ENCODE measurements at regions not wholly inside any gene's neighbourhood (a gene's known extent, or its start where the extent isn't known, plus 50 kb on each side); places are given as distances from the start of the nearest gene placed in this dataset.

DNA sequence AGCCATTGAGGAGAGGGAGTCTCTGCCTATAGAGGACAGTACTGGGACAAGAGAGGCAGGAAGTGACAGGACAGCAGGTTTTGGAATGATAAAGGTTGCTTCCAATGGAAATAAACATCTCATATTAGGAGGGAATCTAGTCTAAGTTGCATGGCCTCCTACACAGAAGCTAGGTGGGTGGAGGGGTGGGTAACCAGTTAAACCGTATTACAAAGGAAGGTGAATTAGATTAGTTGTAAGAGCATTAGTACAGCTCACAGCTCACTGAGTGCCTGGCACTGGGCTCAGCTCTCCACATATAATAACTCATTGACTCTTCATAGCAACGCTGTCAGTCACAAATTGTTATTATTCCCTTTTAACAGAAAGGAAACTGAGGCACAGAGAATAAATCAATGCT lies 468.1 kb downstream of the PTPRU start:
- no peak for DNase-seq

- peak; percentile 7 for DNase-seq
Measured at GRCh38 chr1:29703596-29704370, 467.5 kb downstream of the PTPRU start.

- no peak for DNase-seq
Measured at GRCh38 chr1:29700491-29700890, 464.2 kb downstream of the PTPRU start.

DNA sequence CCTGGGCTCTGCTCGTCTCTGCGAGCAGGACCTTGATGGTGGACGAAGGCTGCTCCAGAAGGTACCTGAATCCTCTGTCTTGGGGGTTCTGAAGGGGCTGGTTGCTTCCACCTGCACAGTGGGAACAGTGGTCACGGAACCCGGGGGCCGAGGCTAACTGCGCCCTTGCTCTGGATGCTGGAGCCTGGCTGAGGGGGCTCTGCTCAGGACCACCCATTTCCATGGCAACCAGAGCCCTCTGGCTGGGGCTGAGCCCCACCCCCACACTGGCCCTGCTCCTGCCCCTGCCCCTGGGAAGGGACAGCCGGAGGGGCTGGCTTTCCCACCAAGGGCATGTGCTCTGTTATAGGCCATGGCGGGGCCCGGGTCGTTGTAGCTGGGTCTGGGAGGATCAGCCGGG lies 462.3 kb downstream of the PTPRU start:
- DNase-seq, result no peak

DNA sequence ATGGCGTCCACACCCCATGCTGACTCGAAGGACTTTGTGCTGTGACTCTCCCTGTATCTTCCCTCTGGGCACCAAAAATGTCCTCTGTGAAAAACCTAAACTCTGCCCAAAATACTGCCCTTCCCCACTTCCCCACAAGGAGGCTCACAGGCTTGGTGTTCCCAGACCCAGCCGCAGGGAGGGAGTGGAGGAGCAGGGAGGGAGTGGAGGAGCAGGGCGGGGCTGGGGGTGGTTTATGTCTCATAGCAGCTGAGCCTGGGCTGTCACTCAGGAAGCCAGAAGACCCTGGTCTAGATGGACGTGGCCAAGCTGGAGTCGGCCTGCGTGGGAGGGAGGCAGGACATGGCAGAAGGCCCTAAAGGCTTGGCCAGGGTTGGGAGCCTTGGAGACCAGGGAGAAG lies 461.7 kb downstream of the PTPRU start:
- no peak for DNase-seq

DNA sequence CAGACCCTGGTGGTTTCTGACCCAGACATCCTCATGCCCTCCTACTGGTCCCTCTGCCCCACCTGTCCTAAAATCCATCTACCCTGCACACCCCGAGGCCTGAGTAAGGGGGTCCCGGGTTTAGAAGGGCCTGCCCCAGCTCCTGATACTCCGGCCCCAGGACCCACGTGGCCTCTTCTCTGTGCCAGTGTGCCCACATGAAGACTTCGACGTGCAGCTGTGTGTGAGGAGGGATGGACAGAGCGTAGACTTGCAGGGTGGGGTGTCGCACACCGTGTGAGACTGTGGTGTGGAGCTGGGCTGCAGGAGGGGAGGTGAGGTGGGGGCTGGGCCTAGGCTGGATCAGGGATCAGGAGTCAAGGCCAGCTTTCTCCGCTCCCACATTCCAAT lies 461.1 kb downstream of the PTPRU start:
- DNase-seq, result no peak

DNA sequence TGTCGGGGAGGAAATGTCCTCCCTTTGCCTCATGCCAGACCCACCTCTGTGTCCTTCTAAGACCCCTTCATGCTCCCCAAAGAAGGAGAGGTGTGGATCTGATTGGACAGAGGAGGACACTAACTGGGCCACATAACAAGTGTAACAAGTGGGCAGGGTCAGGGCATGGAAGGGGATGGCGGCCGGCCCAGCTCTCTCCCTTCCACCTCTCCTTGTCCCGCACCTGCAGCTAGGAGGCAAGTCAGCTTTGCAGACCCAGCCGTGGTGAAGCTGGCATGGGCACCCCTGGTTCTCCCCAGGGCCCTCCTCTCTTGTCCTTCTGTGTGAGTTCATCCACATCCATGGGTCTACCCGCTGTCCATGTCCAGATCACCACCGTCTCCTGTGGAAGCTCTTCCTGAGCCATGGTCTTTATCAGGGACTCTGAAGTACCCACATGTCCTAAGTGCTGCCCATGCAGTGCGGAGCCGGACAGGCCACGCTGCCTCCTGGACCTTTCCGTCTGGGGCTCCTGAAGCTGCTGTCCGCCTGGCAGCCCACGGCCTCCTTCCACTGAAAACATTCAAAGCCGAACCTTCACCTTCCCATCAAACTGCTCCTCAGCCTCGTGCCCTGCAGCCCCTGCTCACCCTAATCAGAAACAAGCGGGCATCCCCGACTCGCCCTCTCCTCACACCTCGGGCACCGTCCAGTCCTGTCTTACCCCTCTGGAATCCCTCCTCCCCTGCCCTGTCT lies 460.5 kb downstream of the PTPRU start:
- DNase-seq, result no peak

DNA sequence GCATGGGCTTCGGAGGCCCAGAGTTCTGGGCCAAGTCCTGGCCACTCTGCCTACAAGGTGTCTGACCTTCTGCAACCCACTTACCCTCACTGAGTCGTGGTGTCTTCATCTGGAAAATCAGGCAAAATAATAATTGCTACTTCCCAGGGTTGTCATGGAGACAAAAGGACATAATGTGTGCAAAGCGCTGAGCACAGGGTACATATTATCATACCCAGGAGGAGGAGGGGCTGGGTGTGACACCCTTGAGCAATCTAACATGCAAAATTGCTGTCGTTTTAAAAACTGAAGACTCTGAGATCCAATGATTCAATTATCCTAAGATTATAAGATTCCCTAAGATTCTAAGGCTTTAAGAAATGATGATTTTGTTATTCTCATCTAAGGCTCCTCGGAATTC lies 459.5 kb downstream of the PTPRU start:
- DNase-seq, result no peak

GRCh38 chr1:29695036-29695435 lies 458.7 kb downstream of the PTPRU start:
- no peak for DNase-seq

DNA sequence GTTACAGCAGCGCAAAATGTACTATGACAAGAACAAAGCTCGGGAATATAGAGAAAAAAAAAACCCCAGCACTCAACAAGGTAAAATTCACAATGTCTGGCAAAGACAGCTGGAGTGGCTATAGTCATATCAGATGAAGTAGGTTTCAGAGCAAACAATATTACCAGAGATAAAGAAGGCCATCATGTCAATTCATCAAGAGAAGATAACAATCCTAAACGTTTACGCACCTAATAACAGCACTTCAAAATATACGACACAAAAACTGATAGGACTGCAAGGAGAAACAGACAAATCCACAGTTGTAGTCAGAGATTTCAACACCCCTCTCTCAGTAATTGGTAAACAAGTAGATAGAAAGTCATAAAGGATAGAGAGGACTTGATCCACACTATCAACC lies 455.2 kb downstream of the PTPRU start:
- DNase-seq, result no peak

DNA sequence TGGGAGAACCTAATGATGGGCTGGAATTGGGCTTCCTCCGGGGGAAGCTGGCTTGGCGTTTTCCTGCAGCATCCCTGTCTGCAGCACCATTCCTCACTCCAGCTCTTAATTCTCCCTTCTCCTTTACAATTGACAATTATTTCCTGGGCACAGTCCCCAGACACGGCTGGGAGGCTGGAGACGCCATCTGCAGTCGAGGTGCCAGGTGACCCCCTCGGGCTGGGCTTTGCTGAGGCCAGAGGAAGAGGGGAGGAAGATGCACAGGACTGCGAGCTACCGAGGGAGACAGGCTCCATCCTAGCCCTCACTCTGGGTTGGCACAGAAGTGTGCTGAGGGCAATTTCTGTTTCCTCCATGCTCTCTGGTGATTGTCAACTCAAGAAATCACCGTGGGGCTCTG lies 453.8 kb downstream of the PTPRU start:
- no peak for DNase-seq

GRCh38 chr1:29689372-29690030 lies 453.2 kb downstream of the PTPRU start:
- DNase-seq, result no peak

DNA sequence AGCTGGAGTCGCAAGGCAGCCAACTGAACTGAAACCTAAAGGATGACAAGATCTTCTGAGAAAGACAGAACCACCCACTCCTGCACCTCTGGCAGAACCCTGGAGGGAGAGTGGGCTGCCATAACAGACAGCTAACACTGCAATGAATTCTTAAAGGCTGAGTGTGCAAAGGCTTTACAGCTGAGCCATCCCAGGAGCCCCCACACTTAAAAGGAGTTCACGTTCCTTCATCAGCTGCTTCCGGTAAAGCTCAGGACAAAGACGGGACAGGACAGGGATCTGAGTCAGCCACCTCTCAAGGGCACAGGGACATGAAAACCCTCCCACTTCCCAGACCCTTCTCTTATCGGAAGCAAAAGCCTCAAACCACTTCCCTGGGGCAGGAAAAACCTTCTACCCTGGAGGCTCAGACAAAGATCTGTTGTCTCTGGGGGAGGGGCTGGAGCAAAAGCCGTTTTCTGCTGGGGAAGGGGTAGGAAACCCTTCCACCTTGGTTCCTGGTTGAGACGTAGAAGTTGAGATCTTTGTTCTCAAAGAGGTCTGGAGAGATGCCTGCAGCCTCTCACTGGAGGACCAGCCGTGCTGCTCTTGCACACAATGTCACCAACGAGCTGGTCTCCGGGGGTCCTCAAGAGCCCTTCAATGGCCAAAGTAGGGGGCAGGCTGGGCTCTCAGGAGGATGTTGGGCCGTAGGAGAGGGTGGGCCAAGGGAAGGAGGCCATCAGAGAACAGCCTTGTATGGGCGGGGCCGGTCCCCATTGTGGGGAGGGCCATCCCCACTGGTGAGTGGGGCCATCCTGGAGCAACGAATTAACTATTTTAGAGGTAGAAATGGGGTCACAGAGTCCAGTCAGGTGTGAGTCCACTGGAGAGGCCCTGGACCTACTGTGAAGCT lies 452.4 kb downstream of the PTPRU start:
- no peak for DNase-seq

GRCh38 chr1:29687601-29688244 lies 451.4 kb downstream of the PTPRU start:
- no peak for DNase-seq

DNA sequence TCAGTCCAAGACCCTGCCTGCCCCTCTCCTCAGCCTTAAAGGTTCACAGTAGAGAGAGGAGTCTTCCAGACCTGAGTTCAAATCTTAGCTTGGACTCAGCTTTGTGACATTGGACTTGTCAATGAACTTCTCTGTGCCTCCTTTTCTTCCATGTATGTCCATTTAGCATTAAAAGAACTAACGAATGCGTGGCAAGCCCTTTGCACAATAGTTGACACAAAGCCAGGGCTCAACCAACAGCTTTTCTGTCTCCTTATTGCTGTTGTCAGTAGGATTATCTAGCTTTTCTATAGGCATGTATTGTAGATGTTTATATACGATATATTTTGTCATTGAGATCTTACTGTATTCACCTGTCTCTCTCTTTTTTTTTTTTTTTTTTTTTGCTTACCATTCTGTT lies 450.8 kb downstream of the PTPRU start:
- DNase-seq, result no peak

- no peak for DNase-seq
Measured at GRCh38 chr1:29686012-29686930, 449.9 kb downstream of the PTPRU start.

- no peak for DNase-seq
Measured at GRCh38 chr1:29685387-29685786, 449.1 kb downstream of the PTPRU start.

- no peak for DNase-seq
Measured at GRCh38 chr1:29684141-29684540, 447.8 kb downstream of the PTPRU start.

DNA sequence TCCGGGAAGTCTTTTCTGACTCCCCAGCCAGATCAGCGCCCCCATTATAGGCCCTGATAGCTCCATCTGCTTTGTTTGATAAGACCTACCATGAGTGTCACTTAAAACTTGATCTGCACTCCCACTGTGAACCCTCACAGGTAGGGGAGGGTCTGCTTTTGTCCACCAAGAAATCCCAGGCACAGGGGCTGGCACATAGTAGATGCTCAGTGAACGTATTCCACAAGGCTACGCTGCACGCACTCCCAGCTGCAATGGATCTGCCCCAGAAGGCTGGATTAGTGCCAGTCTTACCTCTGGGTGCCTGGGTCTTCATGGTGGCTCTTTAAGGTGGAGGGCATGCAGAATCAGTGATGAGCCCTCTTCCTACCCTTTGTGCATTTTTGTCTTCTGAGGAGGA lies 447.1 kb downstream of the PTPRU start:
- no peak for DNase-seq

- DNase-seq, result no peak
Measured at GRCh38 chr1:29682919-29683295, 446.6 kb downstream of the PTPRU start.

DNA sequence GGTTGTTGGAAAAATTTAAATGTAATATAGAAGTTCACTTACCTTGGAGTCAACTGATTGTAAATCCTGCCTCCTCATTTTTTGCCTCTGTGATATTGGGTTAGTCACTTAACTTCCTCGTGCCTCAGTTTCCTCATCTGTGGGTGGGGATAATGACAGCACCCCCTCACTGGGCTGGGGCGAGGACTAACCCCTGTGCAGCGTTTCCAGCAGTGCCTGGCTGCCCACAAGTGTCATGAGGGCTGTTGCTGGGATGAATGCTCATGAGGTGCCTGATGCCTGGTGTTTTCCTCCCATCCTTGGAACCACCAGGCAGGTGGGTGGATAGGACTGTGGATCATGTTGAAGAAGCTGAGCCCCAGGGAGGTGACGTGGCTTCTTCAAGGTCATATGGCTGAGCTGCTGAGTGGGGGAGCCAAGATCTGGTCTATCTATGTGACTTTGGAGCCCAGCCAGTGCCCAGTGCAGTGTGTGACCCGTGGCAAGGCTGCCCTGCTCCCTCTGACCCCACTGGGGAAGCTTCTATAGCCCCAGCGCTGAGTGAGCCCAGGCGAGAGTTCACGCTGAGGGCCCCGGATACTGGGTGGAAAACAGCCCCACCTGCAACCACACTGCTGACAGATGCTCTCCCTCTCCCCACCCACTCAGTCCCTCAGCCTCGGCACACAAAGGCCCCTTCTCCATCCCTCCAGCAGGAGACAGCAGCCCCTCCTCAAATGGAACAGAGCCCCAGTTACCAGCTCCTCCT lies 446.0 kb downstream of the PTPRU start:
- DNase-seq, result no peak
